ENCODE measurements at regions not wholly inside any gene's neighbourhood (a gene's known extent, or its start where the extent isn't known, plus 50 kb on each side); places are given as distances from the start of the nearest gene placed in this dataset.

GRCh38 chr10:124198125-124198501 lies 104.7 kb upstream of the CHST15 start:
- DNase-seq (ENCODE audit: low read depth, low spot score) = no peak
- no peak for ATAC-seq
- Histone ChIP-seq H3K4me3 (replicated peaks in 1 of 2; ENCODE audit: low read depth in 1 of 2, low read length in 2 of 2) (no peak overlapping the region), H3K27ac (ENCODE audit: low read depth, low read length) (no peak overlapping the region), H2AFZ (ENCODE audit: low read depth, low read length, poor library complexity, severe bottlenecking) (no peak overlapping the region), H4K20me1 (ENCODE audit: insufficient read depth) (no peaks in the 10 kb centered on the region), H3K9me2 (ENCODE audit: insufficient read depth) (no peaks in the 10 kb centered on the region), H3K27me3 (ENCODE audit: insufficient read depth, low read length) (no peaks in the 10 kb centered on the region), H3K9me3 (ENCODE audit: control insufficient read depth in 1 of 2, insufficient read depth in 1 of 2, low read depth in 1 of 2, low read length in 2 of 2) (no peaks in the 10 kb centered on the region), H3K36me3 (ENCODE audit: control insufficient read depth in 1 of 2, insufficient read depth in 2 of 2, low read length in 2 of 2) (no peaks in the 10 kb centered on the region), H3K79me2 (ENCODE audit: insufficient read depth, low read length) (no peaks in the 10 kb centered on the region), H3K9ac (ENCODE audit: low read length) (no peak overlapping the region), H3K4me1 (ENCODE audit: control insufficient read depth in 1 of 2, insufficient read depth in 2 of 2, low read length in 2 of 2) (peaks cover 0 to 8% of the 10 kb centered on the region in 2 experiments; a peak in 1 of 4 replicates), H3K4me2 (ENCODE audit: low read length) (no peak overlapping the region)
- intact Hi-C loops (cut with micrococcal nuclease) = no loop called here
- CTCF ChIA-PET = no interaction called here
- no TSS peak for BruUV-seq (replicated peaks)
- POLR2A ChIA-PET = no interaction called here
- TF ChIP-seq MAX (IDR thresholded peaks at IDR 0.05) = no peak
- no peak for TF ChIP-seq CEBPB (IDR thresholded peaks at IDR 0.05; ENCODE audit: low read depth)
- no peak for TF ChIP-seq ZNF274 (IDR thresholded peaks at IDR 0.05; ENCODE audit: low read depth, low read length)
- no peak for TF ChIP-seq EGR1 (IDR thresholded peaks at IDR 0.05; ENCODE audit: low read depth)
- no peak for TF ChIP-seq SP1 (IDR thresholded peaks at IDR 0.05; ENCODE audit: low read depth)
- TF ChIP-seq EZH2phosphoT487 (IDR thresholded peaks at IDR 0.05; ENCODE audit: borderline replicate concordance) = no peak
- no peak for TF ChIP-seq ELF1 (IDR thresholded peaks at IDR 0.05; ENCODE audit: borderline replicate concordance, low read depth)
- no peak for TF ChIP-seq YY1 (IDR thresholded peaks at IDR 0.05; ENCODE audit: extremely low read depth, insufficient replicate concordance, low read depth, low read length)
- no peak for TF ChIP-seq POLR2AphosphoS5 (IDR thresholded peaks at IDR 0.05; ENCODE audit: low read depth, low read length)
- TF ChIP-seq TCF7L2 (IDR thresholded peaks at IDR 0.05; ENCODE audit: borderline replicate concordance, extremely low read depth, insufficient read depth, insufficient read length) = no peak
- TF ChIP-seq CBX3 (IDR thresholded peaks at IDR 0.05; ENCODE audit: low read depth) = no peak
- RAD21 ChIA-PET (ENCODE audit: low non-redundant PET in 1 of 2, low total read pairs in 2 of 2, uncharacterized antibody in 2 of 2, unreplicated experiment in 2 of 2) = no interaction called here
